NCI-H345 treated with DMSO at 0.1 percent for 48 hours (cell line): ENCODE measurements at regions not wholly inside any gene's neighbourhood (a gene's known extent, or its start where the extent isn't known, plus 50 kb on each side); places are given as distances from the start of the nearest gene placed in this dataset.

ENCODE experiments used
- DNase-seq: peaks from one replicate; lab custom pipeline; 2025; ENCODE audit not compliant: unreplicated experiment; lab: John Stamatoyannopoulos, UW

GRCh38 chr4:20626326-20627005 is 73.8 kb upstream of the PACRGL start:
- no peak for DNase-seq

GRCh38 chr4:20627866-20628265 is 72.4 kb upstream of the PACRGL start:
- DNase-seq: no peak

- no peak for DNase-seq
These were observed 70.8 kb upstream of the PACRGL start for GRCh38 chr4:20629186-20630106.

GRCh38 chr4:20638825-20639224 is 61.4 kb upstream of the PACRGL start:
- no peak for DNase-seq

- peak; percentile 89 for DNase-seq
These were observed 60.9 kb upstream of the PACRGL start for GRCh38 chr4:20639346-20639745.

- no peak for DNase-seq
These were observed 59.3 kb upstream of the PACRGL start for GRCh38 chr4:20640989-20641388.

- DNase-seq: no peak
These were observed 58.3 kb upstream of the PACRGL start for GRCh38 chr4:20641976-20642375.

- no peak for DNase-seq
These were observed 56.6 kb upstream of the PACRGL start for GRCh38 chr4:20643631-20644030.

GRCh38 chr4:20645236-20645635 is 55.0 kb upstream of the PACRGL start:
- no peak for DNase-seq

GRCh38 chr4:20646287-20646686 is 54.0 kb upstream of the PACRGL start:
- DNase-seq: no peak
